ENCODE measurements at regions not wholly inside any gene's neighbourhood (a gene's known extent, or its start where the extent isn't known, plus 50 kb on each side); places are given as distances from the start of the nearest gene placed in this dataset.
A peak's percentile ranks its signal among the peaks of the same experiment; 100 is the strongest.

- no peak for DNase-seq
Measured at GRCh38 chr6:108779536-108780275, 68.5 kb upstream of the ARMC2 start.

- DNase-seq, result no peak
Measured at GRCh38 chr6:108780784-108781183, 67.4 kb upstream of the ARMC2 start.

GRCh38 chr6:108781419-108782100 lies 66.7 kb upstream of the ARMC2 start:
- DNase-seq, result peak in 2 of 6 experiments; percentile 14 to 41

DNA sequence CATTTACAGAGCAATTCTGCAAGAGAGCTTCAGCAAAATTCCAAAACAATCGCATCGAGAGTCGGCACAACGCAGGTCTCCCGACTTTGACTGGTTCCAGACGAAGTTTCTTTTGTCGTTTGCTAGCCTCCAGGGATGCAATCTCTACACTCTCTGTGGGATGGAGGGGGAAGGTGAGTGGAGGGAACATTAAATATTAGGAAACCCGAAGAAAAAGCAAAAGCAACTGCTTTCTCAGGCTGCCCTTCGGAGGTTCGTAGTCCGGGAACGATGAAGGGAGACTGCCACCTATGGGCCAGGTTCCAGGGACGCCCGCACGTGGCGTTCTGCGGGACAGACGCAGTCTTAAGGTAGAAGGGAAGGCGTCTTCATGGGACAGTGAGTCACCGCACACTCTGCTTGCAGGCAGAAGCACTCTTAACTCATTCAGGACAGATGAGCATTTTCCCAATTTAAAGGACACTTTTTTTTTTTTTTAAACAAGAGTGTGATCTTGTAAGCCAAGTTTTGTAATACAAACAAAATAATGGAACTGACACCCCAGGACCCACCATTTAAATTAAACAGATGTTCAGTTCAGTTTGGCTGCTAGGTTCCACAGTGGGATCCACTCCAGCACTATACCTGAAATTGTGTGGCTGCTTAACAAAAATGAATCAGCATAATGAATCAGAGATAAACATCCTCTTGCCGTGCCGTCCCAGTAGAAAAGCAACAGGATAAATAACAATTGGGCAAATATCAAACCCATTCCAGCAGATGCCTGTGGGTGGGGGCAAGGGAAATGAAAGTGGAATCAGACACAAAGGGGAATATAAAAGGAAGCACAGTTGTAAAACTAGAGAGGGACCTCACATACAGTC lies 65.8 kb upstream of the ARMC2 start:
- DNase-seq, result peak; percentile 54 to 73 (median 63)

GRCh38 chr6:108785653-108786052 lies 62.6 kb upstream of the ARMC2 start:
- DNase-seq, result no peak

GRCh38 chr6:108788416-108788815 lies 59.8 kb upstream of the ARMC2 start:
- DNase-seq, result no peak

DNA sequence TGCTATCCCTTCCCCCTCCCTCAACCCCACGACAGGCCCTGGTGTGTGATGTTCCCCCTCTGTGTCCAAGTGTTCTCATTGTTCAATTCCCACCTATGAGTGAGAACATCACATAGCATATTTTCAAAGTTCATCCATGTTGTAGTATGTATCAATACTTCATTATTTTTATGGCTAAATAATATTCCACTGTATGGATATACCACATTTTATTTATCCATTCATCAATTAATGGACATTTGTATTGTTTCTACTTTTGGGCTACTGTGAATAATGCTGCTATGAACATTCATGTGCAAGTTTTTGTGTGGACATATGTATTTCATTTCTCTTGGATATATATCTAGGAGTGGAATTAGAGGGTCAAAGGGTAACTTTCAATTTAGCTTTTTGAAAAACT lies 58.7 kb upstream of the ARMC2 start:
- DNase-seq, result no peak

- no peak for DNase-seq
Measured at GRCh38 chr6:108791700-108792099, 56.5 kb upstream of the ARMC2 start.

DNA sequence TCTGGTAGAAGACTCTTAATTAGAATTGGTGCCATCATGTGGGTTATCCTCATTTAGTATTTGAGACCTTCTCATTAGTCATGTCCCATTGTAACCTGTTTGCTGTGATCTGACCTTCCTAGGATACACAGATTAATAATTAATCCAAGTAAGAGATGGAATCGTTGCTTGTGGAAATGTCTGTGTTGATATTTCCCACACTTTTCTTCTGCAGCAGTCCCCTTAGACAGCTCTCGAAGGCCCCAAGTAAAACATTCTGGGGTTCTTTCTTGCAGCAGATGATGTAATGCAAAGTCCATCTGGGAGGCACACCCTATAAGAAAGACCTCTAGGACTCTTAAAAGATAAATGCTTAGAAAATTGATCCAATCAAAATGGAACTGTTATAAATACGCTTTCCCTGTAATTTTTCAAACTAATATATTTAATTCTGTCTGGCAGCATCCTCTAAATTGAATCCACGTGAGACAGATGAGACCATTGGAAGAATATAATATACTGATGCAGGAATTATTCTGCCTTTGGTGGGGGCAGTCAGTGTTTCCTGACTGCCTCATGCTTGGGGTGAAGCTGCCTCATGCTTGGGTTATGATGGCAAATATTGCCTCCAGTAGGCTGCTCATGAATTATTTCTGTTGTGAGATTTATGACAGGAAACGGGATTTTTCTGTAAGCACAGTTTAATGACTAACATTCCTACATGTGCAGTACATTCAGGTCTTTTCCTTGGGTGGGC lies 54.5 kb upstream of the ARMC2 start:
- no peak for DNase-seq

- no peak for DNase-seq
Measured at GRCh38 chr6:108795122-108795521, 53.1 kb upstream of the ARMC2 start.

- DNase-seq, result no peak
Measured at GRCh38 chr6:108795814-108796213, 52.4 kb upstream of the ARMC2 start.

DNA sequence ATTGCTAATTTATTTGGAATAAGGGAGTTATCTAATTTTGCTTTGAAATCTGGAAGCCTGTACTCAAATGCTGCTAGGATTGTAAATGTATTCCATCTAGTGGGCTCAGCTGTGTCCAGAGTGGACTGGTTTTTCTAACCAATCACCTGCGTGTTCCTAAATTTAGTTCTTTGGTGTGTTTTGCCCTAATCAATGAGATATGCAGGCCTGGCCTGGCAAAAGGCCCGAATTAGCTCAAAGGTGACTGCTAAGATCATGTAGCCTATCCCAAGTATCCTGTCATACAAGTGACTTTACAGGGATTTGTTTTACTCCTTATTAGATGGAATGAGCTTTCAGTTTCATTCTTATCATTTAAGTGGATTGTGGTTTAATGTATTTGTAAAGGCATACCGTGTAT lies 51.3 kb upstream of the ARMC2 start:
- no peak for DNase-seq

DNA sequence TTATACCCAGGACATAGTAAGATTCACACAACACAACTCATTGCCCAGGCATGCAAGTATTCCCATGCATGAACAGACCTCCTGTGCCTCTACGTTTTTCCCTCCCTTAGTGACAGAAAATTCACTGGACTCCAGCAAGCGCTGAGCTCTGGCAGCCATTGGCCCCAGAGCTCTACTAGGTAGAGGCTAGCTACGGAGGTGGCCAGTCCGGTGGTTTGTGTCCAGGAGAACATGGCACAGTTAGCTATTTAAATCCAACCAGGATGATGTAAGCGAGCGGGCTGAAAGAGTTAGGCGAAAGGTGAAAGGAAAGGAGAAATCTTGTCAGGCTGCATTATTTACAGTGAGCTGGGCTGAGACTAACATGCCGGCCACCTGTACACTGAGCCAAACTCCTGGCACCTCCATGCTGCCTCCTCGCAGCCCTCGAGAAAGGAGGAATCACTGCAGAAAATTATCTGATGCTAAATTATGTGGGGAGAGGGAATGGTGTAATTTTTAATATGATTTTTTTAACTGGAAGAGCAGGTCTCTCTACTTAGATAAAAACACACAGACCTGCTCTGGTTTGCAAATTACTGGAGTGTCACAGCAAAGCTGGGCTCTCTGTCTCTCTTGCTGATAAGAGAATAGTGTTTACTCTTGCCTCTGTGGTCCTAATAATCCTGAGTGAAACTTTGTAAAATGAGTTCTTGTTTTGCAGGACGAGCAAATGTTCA lies 50.1 kb upstream of the ARMC2 start:
- DNase-seq, result no peak
